CMK (cell line): ENCODE measurements at regions not wholly inside any gene's neighbourhood (a gene's known extent, or its start where the extent isn't known, plus 50 kb on each side); places are given as distances from the start of the nearest gene placed in this dataset.
"Not testable (repeated sequence)": the region's sequence is repeated elsewhere in the genome, so short reads cannot be mapped to it uniquely, and the experiment has no call there.

Experiments used
- DNase-seq: peaks from one replicate; pipeline ENCODE4 v3.0.0-alpha.2; 2010; ENCODE audit warnings: low read depth

DNA sequence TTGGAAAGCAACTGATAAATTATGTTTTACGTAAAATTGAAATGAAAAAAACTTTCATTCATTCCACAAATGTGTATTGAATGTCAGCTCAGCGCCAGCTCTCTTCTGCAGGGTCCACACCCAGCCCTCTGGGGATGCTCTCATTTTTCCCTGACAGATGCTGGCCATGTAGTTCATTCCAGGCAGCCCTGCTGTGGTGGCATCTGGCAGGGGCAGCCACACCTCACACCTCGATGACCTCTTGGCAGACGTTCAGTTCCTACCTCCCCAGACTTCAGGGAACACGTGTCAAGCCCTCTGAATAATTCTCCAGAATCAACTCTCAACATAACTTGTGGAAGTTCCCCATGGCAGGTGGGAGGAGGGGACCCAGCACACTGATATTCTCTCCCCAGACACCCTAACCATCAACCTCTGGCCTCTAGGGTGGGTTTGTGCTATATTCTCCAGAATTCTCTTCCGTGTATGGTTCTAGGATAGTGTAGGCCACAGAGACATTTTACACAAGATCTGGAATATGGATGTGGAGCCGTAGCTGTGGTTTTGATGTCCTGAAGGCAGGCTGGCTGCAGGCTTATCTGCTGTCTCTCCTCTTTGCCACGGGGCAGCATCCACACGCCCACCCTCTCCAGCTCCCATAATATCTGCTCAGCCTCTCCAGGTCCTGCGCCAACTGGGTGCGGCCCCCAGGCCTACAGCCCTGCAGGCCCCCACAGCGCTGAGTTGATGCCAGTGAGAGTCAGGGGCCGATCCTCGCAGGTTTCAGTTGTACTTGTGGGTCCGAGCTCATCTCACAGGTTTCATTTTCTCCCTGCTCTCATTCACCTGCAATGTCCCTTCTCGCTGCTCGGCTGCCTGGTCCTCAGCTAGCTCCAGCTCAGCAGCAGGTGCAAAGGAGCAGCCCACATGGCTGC is 175.8 kb upstream of the ARID1B start:
- no peak for DNase-seq

GRCh38 chr6:156600678-156601077 is 176.5 kb upstream of the ARID1B start:
- DNase-seq, result no peak

DNA sequence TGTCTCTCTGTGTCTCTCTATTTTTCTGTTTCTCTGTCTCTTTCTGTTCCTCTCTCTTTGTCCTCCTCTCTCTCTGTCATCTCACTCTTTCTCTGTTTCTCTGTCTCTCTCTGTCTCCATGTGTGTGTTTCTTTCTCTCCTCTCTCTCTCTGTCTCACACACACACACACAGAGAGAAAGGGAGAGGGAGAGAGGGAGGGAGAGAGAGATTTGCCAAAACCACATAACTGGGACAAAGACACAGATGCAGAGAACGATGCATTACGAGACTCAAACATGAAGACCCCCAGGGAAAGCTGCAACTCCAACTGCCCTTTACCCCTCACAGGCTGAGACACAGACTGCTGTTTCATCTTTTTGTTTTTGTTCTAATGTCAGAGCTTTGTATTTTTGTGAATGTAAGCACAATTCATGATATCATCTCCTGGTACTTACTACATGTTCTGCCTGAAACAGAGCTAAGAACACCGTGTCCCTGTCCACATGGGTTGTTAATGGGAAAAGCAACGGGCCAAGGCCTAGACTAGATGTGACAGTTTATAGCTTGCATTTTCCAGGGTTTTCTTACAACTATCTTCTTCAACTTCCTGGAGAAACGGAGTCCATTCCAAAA is 177.1 kb upstream of the ARID1B start:
- no peak for DNase-seq

GRCh38 chr6:156599366-156599765 is 177.8 kb upstream of the ARID1B start:
- DNase-seq, result no peak

DNA sequence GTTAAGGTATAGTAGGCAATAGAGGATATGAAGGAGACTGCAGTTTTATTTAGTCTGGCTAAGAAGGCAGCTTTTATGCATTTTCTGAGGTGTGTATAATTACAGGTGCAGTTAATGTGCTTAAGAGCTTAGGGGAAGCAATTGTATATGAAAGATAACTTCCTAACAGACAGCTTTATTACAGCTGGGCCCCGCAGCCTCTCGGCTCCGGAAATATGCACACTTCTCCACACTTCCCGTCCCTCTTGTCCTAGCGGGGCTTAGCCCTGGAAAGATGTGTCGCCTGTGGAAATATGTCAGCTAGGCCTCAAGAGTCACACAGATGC is 178.4 kb upstream of the ARID1B start:
- DNase-seq, result no peak

DNA sequence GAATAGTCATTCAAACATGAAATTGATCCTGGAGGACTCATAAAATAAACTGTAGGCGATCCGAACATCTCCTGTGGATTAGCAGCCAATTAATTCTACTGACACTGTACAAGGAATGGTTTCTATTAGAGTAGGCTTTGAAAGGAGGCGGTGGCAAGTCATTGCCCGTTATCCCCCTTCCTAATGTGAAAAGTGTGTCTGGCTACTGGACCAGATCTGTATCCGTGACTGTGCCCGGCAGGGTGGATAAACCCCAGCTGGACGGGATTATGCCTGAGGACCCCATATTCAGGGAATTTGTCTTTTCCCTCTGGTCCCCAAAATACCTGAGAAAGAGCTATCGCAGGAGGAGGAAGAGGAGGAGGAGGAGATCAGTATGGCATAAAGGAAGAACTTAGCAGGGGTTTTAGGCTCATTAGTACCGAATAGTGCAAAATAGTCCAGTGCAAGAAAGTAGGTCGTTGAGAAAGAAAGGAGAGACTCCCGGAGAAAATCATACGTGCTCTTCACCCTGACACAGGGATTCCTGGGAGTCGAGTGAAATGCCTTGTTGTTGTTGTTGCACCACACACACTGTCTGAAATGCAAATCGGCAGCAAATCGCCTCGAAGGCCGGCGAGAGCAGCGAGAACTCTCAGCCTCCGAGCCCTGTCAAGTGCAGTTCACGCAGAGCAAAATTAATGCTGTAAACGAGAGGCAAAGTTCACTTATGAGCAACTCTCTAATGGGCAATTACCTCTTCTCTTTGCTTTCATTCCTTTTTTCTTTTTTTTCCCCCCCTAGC is 178.9 kb upstream of the ARID1B start:
- no peak for DNase-seq

DNA sequence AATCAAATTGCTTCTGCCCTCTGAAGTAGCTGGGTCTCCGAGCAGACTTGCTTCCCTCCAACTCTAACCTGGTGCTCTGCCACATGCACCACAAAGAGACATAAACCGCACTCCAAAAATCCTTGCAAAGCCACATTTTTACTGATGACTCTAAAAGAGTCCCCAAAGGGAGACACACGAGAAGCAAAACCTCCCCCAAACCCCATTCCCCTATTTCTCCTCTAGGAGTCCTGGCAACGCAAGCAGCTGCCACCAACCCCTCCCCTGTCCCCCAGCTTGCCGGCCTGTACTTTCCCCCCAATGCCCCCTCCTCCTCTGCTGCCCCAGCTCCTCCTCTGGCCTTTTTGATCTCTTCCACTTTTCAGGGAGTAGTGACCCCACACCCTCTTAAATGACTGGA is 180.1 kb upstream of the ARID1B start:
- DNase-seq, result no peak

DNA sequence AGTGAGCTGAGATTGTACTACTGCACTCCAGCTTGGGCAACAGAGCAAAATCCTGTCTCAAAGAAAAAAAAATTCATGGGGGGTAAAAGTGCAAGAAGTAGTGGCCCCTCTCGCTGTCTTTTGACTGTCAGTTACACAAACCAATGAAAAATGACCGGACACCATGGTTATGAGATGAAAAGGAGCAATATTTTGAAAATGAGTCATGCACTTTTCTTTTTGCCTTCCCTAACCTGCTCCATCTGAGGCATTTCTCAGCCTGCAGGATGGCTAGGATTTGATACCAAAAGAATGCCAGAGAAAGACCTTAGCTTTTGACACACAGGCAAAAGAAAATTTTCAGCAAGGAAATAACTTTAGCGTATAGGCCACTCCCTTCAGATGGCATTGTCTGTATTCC is 181.7 kb upstream of the ARID1B start:
- DNase-seq, result no peak

DNA sequence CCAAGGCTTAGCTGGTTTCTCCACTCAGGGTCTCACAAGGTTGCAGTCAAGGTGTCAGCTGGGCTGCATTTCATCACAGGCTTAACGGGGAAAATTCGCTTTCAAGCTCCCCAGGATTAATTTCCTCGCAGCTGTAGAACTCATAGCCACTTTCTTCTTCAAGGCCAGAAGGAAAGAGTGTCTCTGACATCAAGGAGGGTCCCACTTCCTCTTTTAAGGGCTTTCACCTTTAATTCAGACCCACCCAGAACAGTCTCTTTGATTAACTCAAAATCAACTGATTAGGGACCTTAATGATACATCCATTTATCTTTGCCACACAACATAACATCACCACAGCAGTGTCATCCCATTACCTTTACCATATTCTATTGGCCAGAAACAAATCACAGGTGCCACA is 183.3 kb upstream of the ARID1B start:
- no peak for DNase-seq

- DNase-seq, result no peak
Measured at GRCh38 chr6:156593127-156593526, 184.1 kb upstream of the ARID1B start.

- DNase-seq, result no peak
Measured at GRCh38 chr6:156590482-156590881, 186.7 kb upstream of the ARID1B start.

DNA sequence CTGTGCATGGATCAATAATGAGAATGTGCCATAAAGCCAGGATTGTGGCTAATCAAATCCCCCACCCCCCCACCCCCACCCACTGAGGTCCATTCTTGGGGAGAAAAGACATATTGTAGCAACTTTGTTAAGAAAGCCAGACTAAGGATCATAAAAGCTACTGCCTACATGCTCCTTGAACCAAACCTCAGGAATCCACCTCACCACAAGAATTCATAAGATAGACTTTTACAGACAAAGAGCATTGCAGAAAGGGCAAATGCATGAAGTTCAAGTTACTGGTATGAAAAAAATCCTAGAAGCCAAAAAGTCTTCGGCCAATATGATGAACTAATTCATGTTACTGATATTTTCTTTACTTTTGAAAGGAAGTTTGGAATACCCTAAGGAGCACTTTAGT is 187.9 kb upstream of the ARID1B start:
- DNase-seq, result no peak

DNA sequence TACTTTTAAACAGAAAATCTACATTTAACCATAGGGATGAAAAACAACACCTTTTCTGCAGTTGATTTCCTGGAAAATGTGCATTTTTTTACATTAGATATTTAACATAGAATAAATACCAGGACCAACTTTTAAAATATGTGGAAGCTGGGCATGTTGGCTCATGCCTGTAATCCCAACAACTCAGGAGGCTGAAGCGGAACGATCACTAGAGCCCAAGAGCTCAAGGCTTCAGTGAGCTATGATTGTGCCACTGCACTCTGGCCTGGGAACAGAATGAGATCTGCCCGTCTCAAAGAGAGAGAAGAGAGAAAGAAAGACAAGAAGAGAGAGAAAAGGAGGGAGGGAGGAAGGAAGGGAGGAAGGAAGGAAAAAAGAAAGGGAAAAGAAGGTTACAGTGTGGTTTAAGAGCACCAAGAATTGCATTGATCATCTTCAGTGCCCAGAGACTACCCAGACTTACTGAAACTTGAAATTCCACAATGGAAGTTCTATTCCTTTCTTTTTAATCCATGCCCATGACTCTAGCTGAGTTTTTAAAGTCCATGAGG is 189.4 kb upstream of the ARID1B start:
- no peak for DNase-seq

- DNase-seq, result no peak
Measured at GRCh38 chr6:156587071-156587470, 190.1 kb upstream of the ARID1B start.

GRCh38 chr6:156585859-156586258 is 191.3 kb upstream of the ARID1B start:
- DNase-seq, result no peak

GRCh38 chr6:156584121-156584520 is 193.1 kb upstream of the ARID1B start:
- DNase-seq, result not testable (repeated sequence)

GRCh38 chr6:156583083-156583482 is 194.1 kb upstream of the ARID1B start:
- DNase-seq, result no peak

GRCh38 chr6:156582509-156582992 is 194.6 kb upstream of the ARID1B start:
- DNase-seq, result no peak

GRCh38 chr6:156579564-156579963 is 197.6 kb upstream of the ARID1B start:
- DNase-seq, result no peak

- DNase-seq, result no peak
Measured at GRCh38 chr6:156577749-156578148, 199.4 kb upstream of the ARID1B start.

DNA sequence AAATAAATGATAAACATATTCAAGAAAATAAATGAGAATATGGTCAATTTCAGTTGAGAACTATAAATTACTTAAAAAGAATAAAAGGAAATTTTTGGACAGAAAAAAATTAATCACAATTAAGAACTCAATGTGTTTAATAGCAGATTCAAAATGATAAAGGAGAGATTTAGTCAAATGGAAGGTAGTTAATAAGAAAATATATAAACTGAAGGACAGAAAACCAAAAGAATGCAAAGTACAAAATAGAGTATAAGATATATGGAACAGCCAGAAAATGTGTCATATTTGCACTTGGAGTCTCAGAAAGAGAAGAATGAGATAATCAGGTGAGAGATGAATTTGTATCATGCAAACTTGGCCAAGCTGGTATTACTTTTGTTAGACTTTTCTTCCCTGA is 201.8 kb upstream of the ARID1B start:
- DNase-seq, result no peak

DNA sequence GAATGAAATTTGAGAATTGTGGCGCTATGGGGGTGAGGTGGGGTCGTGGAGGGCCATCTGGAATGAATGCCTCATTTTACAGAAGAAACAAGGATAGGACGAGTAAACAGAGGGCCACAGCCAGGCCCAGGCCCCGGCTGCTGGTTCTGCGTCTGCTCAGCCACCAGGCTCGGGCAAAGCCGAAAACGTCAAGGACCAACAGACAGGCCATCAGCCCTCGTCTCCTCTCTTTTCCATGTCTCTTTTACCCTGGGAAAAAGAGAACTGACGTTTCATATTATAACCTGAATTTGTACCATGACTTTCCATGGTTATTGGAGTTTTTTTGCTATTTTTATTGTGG is 212.4 kb upstream of the ARID1B start:
- no peak for DNase-seq
